GM21423 (cell line): ENCODE measurements at regions not wholly inside any gene's neighbourhood (a gene's known extent, or its start where the extent isn't known, plus 50 kb on each side); places are given as distances from the start of the nearest gene placed in this dataset.

Source experiments
- ATAC-seq: cut with Tn5 transposase; IDR thresholded peaks from one replicate; pipeline ENCODE4 v1.9.1; 2021; ENCODE audit warnings: mild to moderate bottlenecking, moderate library complexity; ENCODE audit not compliant: unreplicated experiment

GRCh38 chr2:217691516-217691915, 311.3 kb downstream of the TNS1 start:
- no peak for ATAC-seq

DNA sequence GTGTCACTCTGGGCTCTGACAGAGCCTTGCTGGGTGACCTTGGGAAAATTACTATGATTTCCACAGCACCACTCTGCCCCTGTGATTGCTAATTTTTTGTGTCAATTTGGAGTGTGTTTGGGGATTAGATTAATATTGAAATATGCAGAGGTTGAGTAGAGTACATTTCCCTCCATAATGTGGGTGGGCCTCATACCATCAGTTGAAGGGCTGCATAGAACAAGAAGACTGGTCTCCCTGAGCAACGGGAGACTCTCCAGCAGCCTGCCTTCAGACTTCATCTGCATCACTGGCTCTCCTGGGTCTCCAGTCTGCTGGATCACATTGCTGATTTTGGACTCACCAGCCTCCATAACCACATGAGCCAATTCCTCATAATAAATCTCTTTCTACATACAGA, 313.7 kb downstream of the TNS1 start:
- ATAC-seq = no peak

DNA sequence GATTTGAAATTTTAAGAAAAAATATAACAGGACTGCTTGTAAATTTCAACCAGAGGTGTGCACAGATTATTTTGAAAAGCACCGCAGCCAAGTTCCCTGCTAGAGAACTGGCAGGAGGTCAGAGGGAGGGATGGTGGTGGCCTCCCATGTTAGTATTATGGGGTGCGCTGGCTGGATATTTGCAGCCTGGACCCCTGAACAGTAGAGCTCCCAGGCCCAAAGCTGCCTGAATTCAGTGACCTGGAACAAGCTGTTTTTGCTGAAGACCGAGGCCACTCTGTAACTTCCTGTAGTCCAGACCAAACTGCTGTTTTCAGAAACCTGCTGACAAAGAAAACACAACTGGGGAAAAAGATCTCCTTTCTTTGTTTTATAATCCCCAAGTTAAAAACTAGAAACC, 314.3 kb downstream of the TNS1 start:
- ATAC-seq = no peak

- ATAC-seq = no peak
These were observed 315.0 kb downstream of the TNS1 start for GRCh38 chr2:217687771-217688170.

GRCh38 chr2:217685255-217685605, 317.6 kb downstream of the TNS1 start:
- no peak for ATAC-seq

GRCh38 chr2:217684431-217685254, 318.2 kb downstream of the TNS1 start:
- ATAC-seq = no peak

DNA sequence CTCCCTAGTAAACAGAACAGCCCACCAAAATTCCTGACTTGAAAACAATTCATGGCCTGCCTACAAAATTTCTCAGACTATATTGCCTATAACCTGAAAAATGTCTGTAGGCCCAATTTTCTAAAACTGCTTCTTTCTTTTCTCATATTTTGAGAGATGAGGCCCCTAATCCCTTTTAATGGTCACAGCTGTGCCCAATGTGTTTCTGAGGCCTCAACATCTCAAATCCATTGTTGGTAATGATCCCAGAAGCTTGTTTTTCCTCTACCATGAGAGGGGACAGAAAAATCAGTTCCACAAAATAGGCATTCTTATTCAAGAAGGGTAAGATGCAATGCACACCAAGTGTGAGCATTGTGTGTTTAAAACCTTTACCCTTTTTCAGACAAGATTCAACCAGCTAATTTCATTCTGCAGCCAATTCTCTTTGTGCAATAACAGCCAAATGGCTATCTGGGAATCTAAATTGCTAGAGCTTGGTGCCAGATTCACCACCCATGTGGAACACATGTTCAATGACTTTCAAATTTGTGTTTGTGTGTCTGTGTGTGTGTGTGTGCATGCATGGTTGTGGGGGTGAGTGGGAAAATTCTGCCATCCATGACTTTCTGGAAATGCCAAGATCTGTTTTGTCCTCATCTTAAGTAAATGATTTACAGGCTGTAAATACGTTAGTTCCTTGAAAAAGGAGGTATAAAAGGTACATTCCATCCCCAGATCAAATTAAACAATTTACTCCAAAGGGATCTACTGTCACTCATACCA, 319.5 kb downstream of the TNS1 start:
- no peak for ATAC-seq

GRCh38 chr2:217681791-217682190, 321.0 kb downstream of the TNS1 start:
- no peak for ATAC-seq

DNA sequence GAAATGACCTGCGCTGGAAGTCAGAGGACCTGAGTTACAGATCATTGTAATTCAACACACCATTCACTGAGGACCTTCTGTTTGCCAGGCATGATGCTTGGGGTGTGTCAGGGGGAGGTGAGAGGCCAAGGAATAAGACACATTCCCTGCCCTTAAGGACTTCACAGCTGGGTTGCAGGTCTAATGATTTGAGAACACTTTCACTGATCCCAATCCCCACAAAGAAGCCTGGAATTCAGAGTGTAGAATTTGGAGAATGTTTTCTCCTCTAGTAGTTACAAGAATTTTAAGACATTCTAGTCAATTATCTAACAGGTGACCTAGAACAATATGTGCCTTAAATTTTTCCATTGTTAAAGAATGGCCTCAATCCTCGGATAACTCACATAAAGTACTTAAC, 322.4 kb downstream of the TNS1 start:
- no peak for ATAC-seq

DNA sequence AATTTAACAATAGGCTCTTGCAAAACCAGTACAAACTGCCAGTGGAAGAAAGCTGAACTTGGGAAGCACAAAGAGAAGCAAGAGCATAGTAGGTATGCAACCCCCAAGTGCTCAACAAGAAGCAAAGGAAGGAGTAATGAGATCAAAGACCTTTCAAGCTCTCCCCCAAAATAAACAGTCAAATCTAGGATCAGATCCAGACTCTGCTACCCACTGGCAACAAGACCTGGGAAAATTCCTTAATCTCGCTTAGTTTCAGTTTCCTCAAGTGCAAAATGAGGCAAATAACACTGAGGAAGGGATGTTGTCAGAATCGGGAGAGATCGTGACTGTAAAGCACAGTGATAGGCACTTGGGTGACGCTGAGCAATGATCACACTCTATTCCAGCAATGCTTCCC, 329.2 kb downstream of the TNS1 start:
- ATAC-seq = no peak

- ATAC-seq = no peak
These were observed 330.3 kb downstream of the TNS1 start for GRCh38 chr2:217672472-217672871.

DNA sequence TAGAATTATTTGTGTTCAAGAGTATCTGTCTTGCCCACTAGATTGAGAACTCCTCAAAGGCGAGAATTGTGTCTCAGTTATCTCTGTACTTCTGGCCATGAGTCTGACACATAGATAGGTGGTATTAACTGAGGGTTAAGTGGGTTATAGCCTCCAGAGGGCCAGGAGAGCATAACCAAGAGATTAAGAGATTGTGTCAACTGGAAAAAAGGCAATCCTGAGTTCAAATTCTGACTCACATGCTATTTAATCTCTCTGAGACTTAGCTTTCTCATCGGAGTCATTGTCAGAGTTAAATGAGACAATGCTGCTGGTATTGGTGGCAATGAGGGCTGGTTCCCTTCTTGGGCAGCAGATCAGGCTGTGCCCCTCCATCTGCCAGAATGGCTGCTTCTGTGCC, 330.9 kb downstream of the TNS1 start:
- no peak for ATAC-seq

GRCh38 chr2:217671075-217671474, 331.7 kb downstream of the TNS1 start:
- no peak for ATAC-seq

DNA sequence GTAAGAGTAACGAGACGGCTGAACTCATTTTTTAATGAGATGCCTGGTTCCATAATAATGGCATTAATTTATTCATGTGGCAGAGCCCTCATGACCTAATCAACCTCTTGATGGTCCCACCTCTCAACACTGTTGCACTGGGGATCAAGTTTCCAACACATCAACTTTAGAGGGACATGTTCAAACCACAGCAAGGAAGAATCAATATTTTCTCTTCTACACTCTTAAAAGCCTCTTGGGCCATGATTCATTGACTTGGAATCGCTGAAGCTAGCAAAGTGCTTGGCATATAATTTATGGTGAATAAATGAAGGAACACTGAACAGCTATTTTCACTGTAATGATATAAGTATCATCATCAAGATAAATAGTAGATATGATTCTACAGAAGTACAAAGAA, 333.0 kb downstream of the TNS1 start:
- no peak for ATAC-seq

DNA sequence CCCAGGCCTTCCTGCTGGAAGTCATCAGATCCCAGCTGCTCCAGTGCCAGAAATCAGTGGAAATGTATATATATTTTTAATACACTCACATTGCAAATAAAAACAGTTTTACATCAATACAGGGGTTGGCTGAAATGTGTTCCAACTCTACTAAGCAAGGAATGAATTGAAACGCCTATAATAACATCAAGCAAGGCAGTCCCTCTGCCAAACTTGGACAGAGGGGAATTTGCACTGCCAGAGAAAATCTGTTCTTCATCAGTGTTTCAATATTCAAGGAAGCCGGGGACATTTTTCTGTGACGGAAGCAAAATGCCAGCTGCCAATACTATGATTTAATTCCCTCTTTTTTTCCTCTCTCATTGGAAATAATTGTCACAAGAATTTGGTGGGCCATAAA, 335.3 kb downstream of the TNS1 start:
- ATAC-seq = no peak

- ATAC-seq = no peak
These were observed 335.8 kb downstream of the TNS1 start for GRCh38 chr2:217667035-217667434.

GRCh38 chr2:217666338-217666737, 336.5 kb downstream of the TNS1 start:
- ATAC-seq = no peak

DNA sequence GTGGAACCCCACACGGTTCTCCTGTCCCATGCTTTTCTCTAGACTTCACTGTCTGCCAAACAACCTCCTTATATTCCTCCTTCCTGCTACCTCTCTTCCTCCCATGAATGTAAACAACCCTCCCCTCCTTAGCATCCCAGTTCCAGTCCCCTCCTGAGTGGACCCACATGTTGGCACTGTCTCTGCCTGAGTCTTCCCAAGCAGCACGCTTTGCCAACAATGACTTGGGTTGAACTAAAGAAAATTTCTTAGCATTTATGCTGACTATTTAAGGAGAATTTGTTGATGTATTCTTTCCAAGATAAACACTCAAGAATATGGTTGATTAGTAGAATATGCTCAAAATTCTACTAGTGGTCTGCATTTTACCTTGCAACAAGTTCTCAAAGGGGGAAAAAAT, 338.0 kb downstream of the TNS1 start:
- ATAC-seq = no peak

GRCh38 chr2:217662984-217663602, 339.7 kb downstream of the TNS1 start:
- no peak for ATAC-seq

DNA sequence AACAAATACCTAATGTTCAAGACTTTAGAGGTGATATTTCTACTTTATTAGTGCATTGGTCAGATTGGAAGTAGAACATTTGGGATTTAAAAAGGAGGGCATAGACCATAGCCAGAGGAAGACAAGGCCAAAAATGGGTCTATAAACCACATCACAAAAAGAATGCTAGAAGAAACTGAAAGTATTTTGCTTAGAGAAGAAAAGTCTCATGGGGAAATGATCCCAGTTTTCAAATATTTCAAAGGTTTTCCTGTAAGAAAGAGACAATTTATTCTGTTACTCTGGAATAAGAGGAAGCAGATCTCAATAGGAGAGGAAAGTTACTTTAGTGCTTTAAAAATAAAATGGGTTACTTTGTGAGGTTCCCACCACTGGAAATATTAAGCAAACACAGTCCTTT, 341.4 kb downstream of the TNS1 start:
- no peak for ATAC-seq

- ATAC-seq = no peak
These were observed 342.4 kb downstream of the TNS1 start for GRCh38 chr2:217660423-217660822.

- ATAC-seq = no peak
These were observed 344.0 kb downstream of the TNS1 start for GRCh38 chr2:217658806-217659205.
